ENCODE measurements at regions not wholly inside any gene's neighbourhood (a gene's known extent, or its start where the extent isn't known, plus 50 kb on each side); places are given as distances from the start of the nearest gene placed in this dataset.

- peak; percentile 54 for TF ChIP-seq SKI (IDR thresholded peaks at IDR 0.05; ENCODE audit: partially characterized antibody)
- peak; percentile 95 for TF ChIP-seq RXRB (CRISPR knock-in tag; IDR thresholded peaks at IDR 0.05; ENCODE audit: borderline replicate concordance)
- TF ChIP-seq ZBTB34 (CRISPR knock-in tag; IDR thresholded peaks at IDR 0.05), result peak; percentile 21; the same call in 1 of the 2 replicates
- no peak; the same call in 2 of the 3 replicates for TF ChIP-seq MXI1 (IDR thresholded peaks at IDR 0.05; ENCODE audit: borderline replicate concordance, low read depth, low read length)
- TF ChIP-seq NFIC (IDR thresholded peaks at IDR 0.05; ENCODE audit: low read length), result peak; percentile 98
- peak; percentile 99 for TF ChIP-seq HMG20A (CRISPR knock-in tag; IDR thresholded peaks at IDR 0.05; ENCODE audit: borderline replicate concordance)
- TF ChIP-seq ZNF784 (CRISPR knock-in tag; IDR thresholded peaks at IDR 0.05; ENCODE audit: borderline replicate concordance), result peak; percentile 91; the same call in 1 of the 2 replicates
- peak; percentile 94 for TF ChIP-seq KDM1A (CRISPR knock-in tag; IDR thresholded peaks at IDR 0.05)
- TF ChIP-seq GTF2F1 (IDR thresholded peaks at IDR 0.05; ENCODE audit: low read length), result no peak
- TF ChIP-seq SP2 (CRISPR knock-in tag; IDR thresholded peaks at IDR 0.05), result no peak
- TF ChIP-seq KLF16 (CRISPR knock-in tag; IDR thresholded peaks at IDR 0.05), result peak in 1 of 2 experiments; percentile 97; a peak in 2 of 4 replicates
- TF ChIP-seq ZNF644 (CRISPR knock-in tag; IDR thresholded peaks at IDR 0.05; ENCODE audit: low read depth), result peak; percentile 100
- peak; percentile 95 for TF ChIP-seq TBX2 (CRISPR knock-in tag; IDR thresholded peaks at IDR 0.05; ENCODE audit: borderline replicate concordance)
- no peak for TF ChIP-seq ZNF607 (CRISPR knock-in tag; IDR thresholded peaks at IDR 0.05; ENCODE audit: borderline replicate concordance)
- TF ChIP-seq ZMYM4 (CRISPR knock-in tag; IDR thresholded peaks at IDR 0.05), result peak; percentile 98
- peak; percentile 56 for TF ChIP-seq TFDP2 (CRISPR knock-in tag; IDR thresholded peaks at IDR 0.05)
- peak; percentile 69; the same call in 1 of the 2 replicates for TF ChIP-seq DRAP1 (CRISPR knock-in tag; IDR thresholded peaks at IDR 0.05)
- TF ChIP-seq ZFP36L2 (CRISPR knock-in tag; IDR thresholded peaks at IDR 0.05), result no peak
- TF ChIP-seq ZSCAN9 (CRISPR knock-in tag; IDR thresholded peaks at IDR 0.05; ENCODE audit: borderline replicate concordance), result peak; percentile 96
- peak; percentile 55; the same call in 1 of the 2 replicates for TF ChIP-seq ZNF629 (CRISPR knock-in tag; conservative IDR thresholded peaks at IDR 0.05)
- no peak for TF ChIP-seq GABPA (IDR thresholded peaks at IDR 0.05; ENCODE audit: low read depth, low read length)
- TF ChIP-seq GABPA (CRISPR knock-in tag; IDR thresholded peaks at IDR 0.05; ENCODE audit: low read depth), result peak; percentile 50
- no peak for TF ChIP-seq ZSCAN31 (CRISPR knock-in tag; IDR thresholded peaks at IDR 0.05; ENCODE audit: low read depth)
- TF ChIP-seq ZNF501 (CRISPR knock-in tag; IDR thresholded peaks at IDR 0.05), result no peak
- TF ChIP-seq FOSL2 (CRISPR knock-in tag; IDR thresholded peaks at IDR 0.05), result peak; percentile 89
- no peak for TF ChIP-seq NONO (IDR thresholded peaks at IDR 0.05)
- TF ChIP-seq NONO (CRISPR knock-in tag; conservative IDR thresholded peaks at IDR 0.05), result 0 out of 2 replicates have a peak, but pooled peaks have one; percentile 51
- TF ChIP-seq LRRFIP1 (CRISPR knock-in tag; conservative IDR thresholded peaks at IDR 0.05), result no peak
Observed at GRCh38 chr2:226559536-226559935, 240.1 kb downstream of the IRS1 start (continued).
